ENCODE measurements at regions not wholly inside any gene's neighbourhood (a gene's known extent, or its start where the extent isn't known, plus 50 kb on each side); places are given as distances from the start of the nearest gene placed in this dataset.

GRCh38 chr4:135281230-135281629, 1079.6 kb upstream of the PABPC4L start:
- DNase-seq (ENCODE audit: low read depth) = peak; percentile 53
- TF ChIP-seq CTCF (conservative IDR thresholded peaks at IDR 0.05; ENCODE audit: low read depth, low read length) = no peak
- H3K4me3 ChIP-seq (ENCODE audit: low read depth, low read length) = no peak overlapping the region

- H3K4me3 ChIP-seq (ENCODE audit: low read depth, low read length) = no peak overlapping the region
- no peak for DNase-seq (ENCODE audit: low read depth)
- TF ChIP-seq CTCF (conservative IDR thresholded peaks at IDR 0.05; ENCODE audit: low read depth, low read length) = no peak
Measured at GRCh38 chr4:135277980-135278315, 1076.4 kb upstream of the PABPC4L start.

- peak; percentile 44 for DNase-seq (ENCODE audit: low read depth)
- no peak overlapping the region for H3K4me3 ChIP-seq (ENCODE audit: low read depth, low read length)
- no peak for TF ChIP-seq CTCF (conservative IDR thresholded peaks at IDR 0.05; ENCODE audit: low read depth, low read length)
Measured at GRCh38 chr4:135277068-135277979, 1075.7 kb upstream of the PABPC4L start.

GRCh38 chr4:135274416-135274815, 1072.8 kb upstream of the PABPC4L start:
- TF ChIP-seq CTCF (conservative IDR thresholded peaks at IDR 0.05; ENCODE audit: low read depth, low read length) = no peak
- no peak for DNase-seq (ENCODE audit: low read depth)
- no peak overlapping the region for H3K4me3 ChIP-seq (ENCODE audit: low read depth, low read length)

GRCh38 chr4:135269125-135269890, 1067.7 kb upstream of the PABPC4L start:
- DNase-seq (ENCODE audit: low read depth) = no peak
- H3K4me3 ChIP-seq (ENCODE audit: low read depth, low read length) = no peak overlapping the region
- TF ChIP-seq CTCF (conservative IDR thresholded peaks at IDR 0.05; ENCODE audit: low read depth, low read length) = no peak

GRCh38 chr4:135268369-135268768, 1066.8 kb upstream of the PABPC4L start:
- TF ChIP-seq CTCF (conservative IDR thresholded peaks at IDR 0.05; ENCODE audit: low read depth, low read length) = no peak
- DNase-seq (ENCODE audit: low read depth) = no peak
- H3K4me3 ChIP-seq (ENCODE audit: low read depth, low read length) = no peak overlapping the region

Measured in choroid plexus epithelial cell (primary cell).